ENCODE measurements at regions not wholly inside any gene's neighbourhood (a gene's known extent, or its start where the extent isn't known, plus 50 kb on each side); places are given as distances from the start of the nearest gene placed in this dataset.

GRCh38 chr10:128661404-128662197 is 535.4 kb upstream of the MKI67 start:
- CTCF ChIA-PET: no interaction called here
- H3K4me2 ChIP-seq: no peak overlapping the region
- no peak overlapping the region for H3K4me3 ChIP-seq (ENCODE audit: low read depth in 2 of 2, low read length in 1 of 2)
- H3K27ac ChIP-seq (ENCODE audit: low read depth in 2 of 2, low read length in 1 of 2): no peak overlapping the region
- DNase-seq: no peak
- H3K36me3 ChIP-seq (replicated peaks in 1 of 2; ENCODE audit: control insufficient read depth in 1 of 2, insufficient read depth in 2 of 2, low read length in 1 of 2): no peaks in the 10 kb centered on the region
- POLR2A ChIA-PET: no interaction called here
- TF ChIP-seq CTCF (IDR thresholded peaks at IDR 0.05): no peak
- TF ChIP-seq TAF1 (IDR thresholded peaks at IDR 0.05; ENCODE audit: borderline replicate concordance, low read depth, low read length): no peak
- TF ChIP-seq JUND (IDR thresholded peaks at IDR 0.05): no peak
- TF ChIP-seq EP300 (IDR thresholded peaks at IDR 0.05; ENCODE audit: borderline replicate concordance in 1 of 2, low read depth in 1 of 2, low read length in 1 of 2): no peak
- TF ChIP-seq NRF1 (IDR thresholded peaks at IDR 0.05; ENCODE audit: low read depth, low read length): no peak
- H2AFZ ChIP-seq (ENCODE audit: low read depth): no peak overlapping the region
- 42% methylated on average over 7 of the region's 7 CpGs for WGBS (ENCODE audit: low lambda C conversion rate)
- no peaks in the 10 kb centered on the region for H4K20me1 ChIP-seq (ENCODE audit: insufficient read depth)
- H3K9ac ChIP-seq: no peak overlapping the region
- H3F3A ChIP-seq (replicated peaks; ENCODE audit: insufficient read depth): no peaks in the 10 kb centered on the region
- H3K4me1 ChIP-seq (ENCODE audit: control insufficient read depth in 1 of 2, insufficient read depth in 2 of 2, low read depth in 1 of 2, low read length in 1 of 2): no peaks in the 10 kb centered on the region
- H3K27me3 ChIP-seq (ENCODE audit: insufficient read depth): no peaks in the 10 kb centered on the region
- peaks cover 11% of the 10 kb centered on the region; the same call in 1 of the 2 replicates for H3K9me3 ChIP-seq
- H3K9me2 ChIP-seq: no peaks in the 10 kb centered on the region
- no peaks in the 10 kb centered on the region for H3K79me2 ChIP-seq (ENCODE audit: insufficient read depth)

GRCh38 chr10:128662520-128662919 is 536.3 kb upstream of the MKI67 start:
- Histone ChIP-seq H3K9me2 (no peaks in the 10 kb centered on the region), H3K36me3 (replicated peaks in 1 of 2; ENCODE audit: control insufficient read depth in 1 of 2, insufficient read depth in 2 of 2, low read length in 1 of 2) (no peaks in the 10 kb centered on the region), H3K4me3 (ENCODE audit: low read depth in 2 of 2, low read length in 1 of 2) (no peak overlapping the region), H3K9me3 (peaks cover 11% of the 10 kb centered on the region; the same call in 1 of the 2 replicates), H3K4me2 (no peak overlapping the region), H3F3A (replicated peaks; ENCODE audit: insufficient read depth) (no peaks in the 10 kb centered on the region), H3K4me1 (ENCODE audit: control insufficient read depth in 1 of 2, insufficient read depth in 2 of 2, low read depth in 1 of 2, low read length in 1 of 2) (no peaks in the 10 kb centered on the region), H4K20me1 (ENCODE audit: insufficient read depth) (no peaks in the 10 kb centered on the region), H3K79me2 (ENCODE audit: insufficient read depth) (no peaks in the 10 kb centered on the region), H3K27ac (ENCODE audit: low read depth in 2 of 2, low read length in 1 of 2) (no peak overlapping the region), H3K27me3 (ENCODE audit: insufficient read depth) (no peaks in the 10 kb centered on the region), H2AFZ (ENCODE audit: low read depth) (no peak overlapping the region), H3K9ac (no peak overlapping the region)
- TF ChIP-seq CHD2 (IDR thresholded peaks at IDR 0.05; ENCODE audit: low read length, partially characterized antibody) (no peak), IRF3 (IDR thresholded peaks at IDR 0.05; ENCODE audit: low read depth, low read length) (no peak), JUND (IDR thresholded peaks at IDR 0.05) (no peak), FOSL2 (IDR thresholded peaks at IDR 0.05; ENCODE audit: borderline replicate concordance, low read depth) (no peak), FOXM1 (IDR thresholded peaks at IDR 0.05; ENCODE audit: low read depth) (no peak), RCOR1 (IDR thresholded peaks at IDR 0.05; ENCODE audit: low read length) (no peak), FOXJ3 (CRISPR knock-in tag; IDR thresholded peaks at IDR 0.05) (no peak)
- 2% methylated on average over 3 of the region's 3 CpGs for WGBS (ENCODE audit: low lambda C conversion rate)
- ChIA-PET POLR2A (no interaction called here), CTCF (no interaction called here)
- DNase-seq: no peak
